ENCODE measurements at regions not wholly inside any gene's neighbourhood (a gene's known extent, or its start where the extent isn't known, plus 50 kb on each side); places are given as distances from the start of the nearest gene placed in this dataset.
"Not testable (repeated sequence)": the region's sequence is repeated elsewhere in the genome, so short reads cannot be mapped to it uniquely, and the experiment has no call there.

GRCh38 chrX:18102006-18102405 lies 118.7 kb downstream of the BEND2 start:
- DNase-seq: no peak

- no peak for DNase-seq
These were observed 119.6 kb downstream of the BEND2 start for GRCh38 chrX:18101087-18101486.

DNA sequence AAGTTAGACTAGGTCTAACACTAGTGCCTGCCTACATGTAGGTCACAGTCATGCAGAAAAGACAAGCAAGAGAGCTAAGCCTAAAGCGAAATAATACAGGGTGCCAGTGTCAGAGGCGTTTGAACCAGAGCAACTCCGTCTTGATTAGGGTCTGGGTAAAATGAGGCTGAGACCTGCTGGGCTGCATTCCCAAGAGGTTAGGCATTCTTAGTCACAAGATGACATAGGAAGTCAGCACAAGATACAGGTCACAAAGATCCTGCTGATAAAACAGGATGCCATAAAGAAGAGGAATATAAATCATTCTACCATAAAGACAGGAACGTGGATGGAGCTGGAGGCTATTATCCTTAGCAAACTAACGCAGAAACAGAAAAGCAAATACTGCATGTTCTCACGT lies 120.9 kb downstream of the BEND2 start:
- no peak for DNase-seq

- no peak for DNase-seq
These were observed 121.9 kb downstream of the BEND2 start for GRCh38 chrX:18098763-18099162.

DNA sequence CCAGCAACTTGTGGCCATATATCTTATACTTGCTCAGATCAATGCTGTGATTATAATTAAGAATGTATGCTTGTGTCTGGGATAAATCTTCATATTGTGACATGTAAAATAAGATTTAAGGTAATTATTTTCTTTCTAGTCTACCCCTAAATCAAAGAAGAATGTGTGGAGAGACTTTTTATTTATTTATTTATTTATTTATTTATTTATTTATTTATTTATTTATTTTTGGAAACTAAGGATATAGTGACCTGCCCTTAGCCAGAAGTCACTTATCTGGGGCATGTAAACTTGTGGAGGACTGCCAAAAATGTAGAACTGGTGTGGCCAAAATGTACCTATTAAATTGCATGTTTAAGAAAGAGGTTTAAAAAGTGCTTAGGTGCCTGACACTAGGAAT lies 144.3 kb downstream of the BEND2 start:
- DNase-seq: no peak

- no peak for DNase-seq
These were observed 145.1 kb downstream of the BEND2 start for GRCh38 chrX:18075603-18076002.

GRCh38 chrX:18068045-18068444 lies 152.6 kb downstream of the BEND2 start:
- DNase-seq: not testable (repeated sequence)

DNA sequence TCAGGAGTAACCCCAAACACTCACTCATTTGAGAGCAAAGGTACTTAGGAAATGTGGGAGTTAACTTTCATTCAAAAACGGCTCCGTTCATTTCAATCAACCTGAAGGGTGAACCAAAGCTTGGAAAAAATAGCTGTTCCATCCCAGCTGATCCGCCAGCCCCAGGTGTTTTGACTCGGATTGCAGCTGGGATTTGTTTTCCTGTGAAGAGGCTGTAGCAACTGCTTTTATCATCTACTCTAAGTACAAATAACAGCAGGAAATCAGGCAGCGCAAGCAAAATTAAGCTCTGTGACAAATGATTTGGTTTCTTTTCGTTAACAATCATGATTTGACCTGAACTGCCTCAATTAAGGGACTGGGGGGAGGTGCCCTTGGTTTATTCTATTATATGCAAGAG lies 154.7 kb downstream of the BEND2 start:
- DNase-seq: no peak

DNA sequence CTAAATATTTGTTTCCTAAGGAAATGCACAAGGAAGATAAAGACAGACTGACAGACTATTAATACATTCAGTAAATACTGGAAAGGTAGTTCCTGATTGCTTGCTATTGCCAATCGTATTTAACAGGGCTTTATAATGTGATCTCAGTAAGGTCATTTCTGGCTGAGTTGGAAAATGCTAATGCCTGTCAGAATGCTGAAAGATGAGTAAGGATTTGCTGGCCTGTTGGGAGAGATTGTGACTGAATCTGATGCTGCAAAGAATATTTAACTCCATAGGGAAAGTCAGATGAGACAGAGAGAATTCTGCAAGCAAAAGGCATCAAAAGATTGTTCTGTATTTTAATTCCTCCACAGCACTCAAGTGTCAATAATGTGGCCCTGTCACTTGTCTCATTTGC lies 169.0 kb downstream of the BEND2 start:
- no peak for DNase-seq

DNA sequence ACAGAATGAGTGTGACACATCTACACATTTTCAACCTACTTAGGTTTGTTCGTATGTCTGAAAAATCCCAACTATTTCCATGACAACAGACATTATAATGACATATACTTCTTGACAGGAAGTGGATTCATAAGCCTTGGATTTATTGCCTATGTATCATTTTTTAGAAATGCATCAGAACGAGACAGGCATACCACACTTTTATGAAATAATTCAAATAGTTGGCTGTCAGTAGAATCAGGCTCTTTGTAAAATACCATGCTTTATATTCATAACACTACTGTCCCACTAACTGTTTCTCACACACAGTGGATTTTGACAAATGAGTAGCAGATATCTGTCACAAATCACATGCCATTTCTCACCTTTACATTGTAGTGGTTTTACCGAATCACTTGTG lies 173.2 kb downstream of the BEND2 start:
- peak in 1 of 2 experiments; percentile 9 for DNase-seq

DNA sequence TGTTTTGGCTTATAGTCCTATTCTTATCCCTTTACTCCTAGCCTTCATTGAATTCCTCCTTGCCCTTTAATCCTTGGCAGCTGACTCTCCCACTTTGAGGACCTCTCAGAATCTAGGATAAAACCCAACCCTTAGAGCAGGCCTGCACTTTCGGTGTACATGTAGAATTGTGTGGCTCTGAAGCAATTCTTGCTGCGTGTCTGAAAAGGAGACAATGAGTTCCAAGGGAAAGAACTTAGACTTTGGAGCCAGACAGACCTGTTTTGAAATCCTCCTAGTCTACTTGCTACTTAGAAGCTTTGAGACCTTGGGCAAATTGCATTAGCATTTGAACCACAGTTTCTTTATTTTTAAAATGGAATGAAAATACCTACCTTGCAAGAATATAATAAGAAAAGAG lies 175.2 kb downstream of the BEND2 start:
- no peak for DNase-seq

DNA sequence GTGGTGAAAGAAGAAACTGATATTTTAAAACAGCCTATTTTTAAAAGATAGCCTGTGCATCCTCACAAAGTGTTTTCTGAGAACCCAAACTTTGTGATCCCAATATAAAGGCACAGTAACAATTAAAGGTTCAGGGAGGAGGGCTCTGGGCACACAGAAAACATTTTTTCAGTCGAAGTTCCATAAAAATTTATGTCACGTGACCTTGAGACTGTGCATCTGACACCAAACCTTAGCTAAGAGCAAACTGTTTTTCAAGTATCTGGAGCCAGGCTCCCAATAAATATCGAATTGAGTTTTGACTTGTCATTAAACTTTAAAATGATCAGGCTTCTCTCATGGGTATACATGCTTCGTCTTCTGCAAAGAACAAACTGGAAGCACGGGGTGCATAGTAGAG lies 177.9 kb downstream of the BEND2 start:
- DNase-seq: no peak

DNA sequence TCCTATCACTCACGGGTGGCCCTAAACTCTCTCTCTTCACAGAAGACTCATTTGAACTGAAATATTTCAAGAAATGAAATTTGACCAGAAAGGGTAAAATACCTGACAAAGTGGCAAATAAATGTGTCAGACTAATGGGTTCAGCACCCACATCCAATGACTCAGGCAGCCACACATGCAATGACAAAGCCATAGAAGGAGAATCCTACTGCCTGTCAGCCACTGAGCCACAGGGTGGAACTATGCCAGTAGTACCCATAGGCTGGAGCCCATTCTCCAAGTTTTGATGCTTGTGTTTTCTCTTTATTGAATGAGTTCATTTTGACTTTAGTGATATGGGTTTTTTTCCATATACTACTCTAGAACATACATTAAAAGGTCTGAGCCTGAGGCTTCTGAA lies 179.0 kb downstream of the BEND2 start:
- no peak for DNase-seq

DNA sequence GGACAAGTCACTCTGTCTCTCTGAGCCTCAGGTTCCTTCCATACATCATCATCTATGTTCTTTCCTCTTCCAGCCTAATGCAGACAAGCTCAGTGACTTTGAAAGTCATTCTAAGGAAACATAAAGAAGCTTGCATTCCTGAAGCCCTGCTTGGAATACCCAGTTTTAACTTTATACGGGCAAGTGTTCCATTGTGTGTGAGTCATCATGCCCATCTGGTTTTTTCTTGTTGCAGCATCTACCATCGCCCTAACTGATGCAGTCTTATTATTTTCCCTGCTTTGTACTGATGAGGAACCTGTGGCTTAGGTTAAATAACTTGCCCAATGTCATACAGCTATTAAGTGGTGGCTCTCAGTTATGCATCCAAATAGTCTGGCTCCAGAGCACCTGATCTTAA lies 177.9 kb upstream of the RAI2 start:
- no peak for DNase-seq

DNA sequence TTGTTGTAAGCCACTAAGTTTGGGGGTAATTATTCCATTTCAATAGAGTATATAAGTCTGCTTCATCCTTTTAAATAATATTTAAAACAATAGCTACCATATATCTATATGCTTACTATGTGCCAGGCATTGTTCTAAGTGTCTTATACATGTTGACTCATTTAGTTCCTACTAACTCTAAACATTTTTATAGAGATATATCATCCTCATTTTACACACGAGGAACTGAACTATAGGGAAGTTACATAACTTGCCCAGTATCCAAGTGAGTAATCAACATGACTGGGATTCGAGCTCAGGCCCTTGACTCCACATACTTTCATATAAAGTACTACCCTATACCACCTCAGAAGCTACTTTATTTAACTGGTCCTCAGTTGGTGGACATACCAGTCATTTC lies 175.3 kb upstream of the RAI2 start:
- no peak for DNase-seq

DNA sequence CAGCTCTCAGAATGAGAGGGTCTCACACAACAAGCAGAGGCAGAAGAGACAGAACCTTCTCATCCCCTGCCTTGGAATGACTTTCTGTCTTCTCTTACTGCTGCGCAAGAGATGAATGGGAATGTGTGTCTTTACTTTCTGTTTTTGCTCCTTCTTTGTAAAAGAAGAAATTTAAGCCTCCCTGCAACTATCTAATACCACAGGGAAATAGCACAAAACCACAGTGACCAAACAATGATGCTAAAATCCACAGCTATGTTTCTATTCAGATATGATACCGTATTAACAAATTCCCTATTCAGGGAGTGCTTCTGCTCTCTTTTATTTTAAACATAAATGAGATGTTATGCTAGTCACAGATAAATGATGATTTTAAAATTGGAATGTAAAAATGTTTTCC lies 173.8 kb upstream of the RAI2 start:
- DNase-seq: no peak

- DNase-seq: no peak
These were observed 173.4 kb upstream of the RAI2 start for GRCh38 chrX:18034504-18034903.

- no peak for DNase-seq
These were observed 171.6 kb upstream of the RAI2 start for GRCh38 chrX:18032486-18033221.

DNA sequence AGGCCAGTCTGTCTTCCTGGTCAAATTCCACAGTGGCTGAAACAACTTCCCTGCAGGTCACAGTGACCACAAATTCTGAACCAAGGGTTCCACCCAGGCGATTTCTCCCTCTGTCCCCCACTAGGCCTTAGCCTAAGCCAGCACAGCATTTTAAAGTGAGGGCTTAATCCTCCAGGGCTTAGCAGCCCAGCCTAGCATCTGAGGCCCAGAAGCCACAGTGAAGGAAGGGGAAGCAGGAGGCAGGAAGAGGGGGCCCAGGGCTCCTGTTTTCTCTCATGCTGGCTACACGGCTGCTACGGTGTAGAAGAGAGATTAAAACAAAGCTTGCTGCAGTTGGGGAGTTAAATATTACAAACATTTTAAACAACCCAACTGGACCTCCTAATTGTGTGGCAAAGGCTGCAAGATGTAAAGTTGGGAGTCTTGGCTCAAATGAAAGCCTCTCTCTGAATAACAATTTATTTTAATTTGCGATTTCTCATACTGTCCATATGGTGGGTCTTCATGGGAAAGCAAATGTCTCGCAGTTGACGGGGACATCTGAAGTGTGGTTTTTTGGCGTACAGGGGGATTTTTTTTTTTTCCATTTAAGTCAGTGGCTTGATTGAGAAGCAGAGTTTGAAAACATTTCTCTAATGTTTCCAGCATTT lies 170.8 kb upstream of the RAI2 start:
- DNase-seq: no peak

- not testable (repeated sequence) for DNase-seq
These were observed 169.6 kb upstream of the RAI2 start for GRCh38 chrX:18030656-18031055.

DNA sequence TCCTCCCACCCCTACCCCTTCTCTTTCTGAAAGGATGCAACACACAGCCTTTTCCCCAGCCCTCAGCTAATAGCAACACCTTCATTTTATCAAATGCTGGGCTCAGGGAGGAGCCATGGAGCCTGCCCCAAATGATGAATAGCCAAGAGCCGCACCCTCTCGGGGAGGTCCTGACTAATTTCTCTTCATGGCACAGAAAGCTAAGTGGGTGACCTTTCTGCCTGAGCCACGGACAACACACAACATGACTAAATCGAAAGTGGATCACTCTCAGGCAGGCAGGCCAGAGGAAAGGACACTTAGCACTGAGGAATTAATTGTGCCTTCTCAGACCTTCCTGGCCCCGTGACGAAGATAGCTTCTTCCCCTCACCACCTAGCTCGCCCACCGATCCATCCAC lies 165.1 kb upstream of the RAI2 start:
- no peak for DNase-seq

DNA sequence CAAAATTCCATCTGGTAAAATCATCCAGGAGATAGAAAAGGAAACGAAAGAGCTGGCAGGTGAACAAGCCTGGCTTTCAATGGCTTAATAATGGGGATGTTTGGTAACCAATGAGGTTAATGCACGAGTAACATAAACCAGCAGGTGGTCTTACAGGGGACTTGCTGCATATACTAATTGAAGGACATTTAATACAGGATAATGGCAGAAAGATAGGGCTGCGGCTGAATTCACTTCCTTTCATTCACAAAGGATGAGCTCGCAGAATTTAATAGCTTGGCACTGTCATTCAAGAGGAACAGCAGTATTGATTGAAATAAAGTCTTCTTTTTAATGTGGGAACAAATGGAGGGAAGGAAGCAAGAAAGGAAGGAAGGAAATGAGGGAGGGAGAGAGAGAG lies 156.3 kb upstream of the RAI2 start:
- DNase-seq: no peak

- DNase-seq: no peak
These were observed 155.8 kb upstream of the RAI2 start for GRCh38 chrX:18016941-18017340.

- no peak for DNase-seq
These were observed 149.2 kb upstream of the RAI2 start for GRCh38 chrX:18010253-18010652.

GRCh38 chrX:18003876-18004275 lies 142.8 kb upstream of the RAI2 start:
- no peak for DNase-seq
